ENCODE measurements at regions not wholly inside any gene's neighbourhood (a gene's known extent, or its start where the extent isn't known, plus 50 kb on each side); places are given as distances from the start of the nearest gene placed in this dataset.
"Not testable (repeated sequence)": the region's sequence is repeated elsewhere in the genome, so short reads cannot be mapped to it uniquely, and the experiment has no call there.

DNA sequence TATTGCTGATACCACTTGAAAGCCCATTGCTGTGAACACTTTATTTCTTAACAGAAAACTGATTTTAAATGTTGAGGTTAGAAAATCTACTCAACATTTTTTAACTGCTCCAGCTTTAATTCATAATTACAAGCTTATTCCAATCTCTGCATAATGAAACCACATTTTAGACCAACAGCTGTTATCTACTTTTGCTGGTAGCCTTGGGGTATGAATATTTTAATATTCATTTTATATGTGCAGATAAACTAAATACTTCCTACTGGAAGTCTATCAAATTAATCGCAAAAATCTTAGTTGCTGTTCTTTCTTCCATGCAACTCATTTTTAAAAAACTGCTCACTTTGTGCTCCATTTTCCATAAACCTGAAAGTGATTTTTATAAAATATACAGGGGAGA is 189.3 kb upstream of the SLC35B3 start:
- DNase-seq (ENCODE audit: low read depth in 2 of 2), result no peak

DNA sequence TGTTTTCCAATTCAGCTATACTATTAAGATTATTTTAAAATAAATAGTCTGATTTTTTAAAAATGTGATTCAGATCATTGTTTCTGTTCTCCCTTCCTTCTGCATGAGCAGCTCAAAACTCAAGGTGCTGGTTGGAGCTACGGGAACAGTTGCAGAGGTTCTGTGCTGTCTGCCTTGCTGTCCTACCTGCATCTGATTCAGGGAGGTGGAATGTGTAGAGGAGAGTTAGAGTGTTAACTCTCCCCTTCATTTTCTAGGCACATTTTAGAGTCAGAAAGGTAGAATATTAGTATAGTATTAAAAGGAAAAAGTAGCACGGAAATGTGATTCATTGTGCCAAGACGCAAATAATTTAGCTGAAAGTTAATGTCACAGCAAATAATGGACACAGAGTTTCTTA is 188.1 kb upstream of the SLC35B3 start:
- DNase-seq (ENCODE audit: low read depth in 2 of 2), result no peak

DNA sequence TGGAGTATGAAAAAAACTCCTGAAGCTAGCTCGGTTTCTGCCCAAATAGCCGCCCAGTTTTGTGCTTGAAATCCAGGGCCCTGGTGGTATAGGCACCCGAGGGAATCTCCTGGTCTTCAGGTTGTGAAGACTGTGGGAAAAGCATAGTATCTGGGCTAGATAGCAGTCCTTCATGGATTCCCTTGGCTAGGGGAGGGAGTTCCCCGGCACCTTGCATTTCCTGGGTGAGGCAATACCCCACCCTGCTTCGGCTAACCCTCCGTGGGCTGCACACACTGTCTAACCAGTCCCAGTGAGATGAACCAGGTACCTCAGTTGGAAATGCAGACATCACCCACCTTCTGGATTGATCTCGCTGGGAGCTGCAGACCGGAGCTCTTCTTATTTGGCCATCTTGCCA is 184.5 kb upstream of the SLC35B3 start:
- no peak for DNase-seq (ENCODE audit: low read depth in 2 of 2)

DNA sequence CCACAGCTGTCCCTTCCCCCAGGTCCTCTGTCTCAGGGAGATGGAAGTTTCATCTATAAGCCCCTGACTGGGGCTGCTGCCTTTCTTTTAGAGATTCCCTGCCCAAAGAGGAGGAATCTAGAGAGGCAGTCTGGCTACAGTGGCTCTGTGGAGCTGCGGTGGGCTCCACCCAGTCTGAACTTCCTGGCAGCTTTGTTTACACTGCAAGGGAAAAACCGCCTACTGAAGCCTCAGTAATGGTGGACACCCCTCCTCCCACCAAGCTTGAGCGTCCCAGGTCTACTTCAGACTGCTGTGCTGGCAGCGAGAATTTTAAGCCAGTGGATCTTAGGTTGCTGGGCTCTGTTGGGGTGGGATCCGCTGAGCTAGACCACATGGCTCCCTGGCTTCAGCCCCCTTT is 184.1 kb upstream of the SLC35B3 start:
- DNase-seq (ENCODE audit: low read depth in 2 of 2), result not testable (repeated sequence)

DNA sequence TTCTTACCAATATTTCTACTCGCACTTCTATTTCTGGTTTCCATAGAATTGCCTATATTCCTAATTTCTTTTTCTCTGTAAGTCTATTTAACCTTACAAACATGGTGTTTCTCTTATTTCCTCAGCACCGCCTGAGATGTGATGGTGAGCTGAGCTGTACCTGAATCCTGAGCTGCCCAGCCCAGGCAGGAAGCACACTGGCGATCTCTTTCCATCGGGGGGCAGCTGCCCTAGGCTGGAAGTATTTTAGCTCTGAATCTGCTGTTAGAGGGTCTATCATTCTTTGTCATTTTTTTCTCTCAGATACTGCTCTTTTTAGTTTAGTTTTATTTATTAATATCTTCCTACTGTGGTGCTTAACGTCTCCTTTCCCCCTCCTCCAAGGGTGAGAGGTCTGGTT is 173.4 kb upstream of the SLC35B3 start:
- no peak for DNase-seq (ENCODE audit: low read depth in 2 of 2)

DNA sequence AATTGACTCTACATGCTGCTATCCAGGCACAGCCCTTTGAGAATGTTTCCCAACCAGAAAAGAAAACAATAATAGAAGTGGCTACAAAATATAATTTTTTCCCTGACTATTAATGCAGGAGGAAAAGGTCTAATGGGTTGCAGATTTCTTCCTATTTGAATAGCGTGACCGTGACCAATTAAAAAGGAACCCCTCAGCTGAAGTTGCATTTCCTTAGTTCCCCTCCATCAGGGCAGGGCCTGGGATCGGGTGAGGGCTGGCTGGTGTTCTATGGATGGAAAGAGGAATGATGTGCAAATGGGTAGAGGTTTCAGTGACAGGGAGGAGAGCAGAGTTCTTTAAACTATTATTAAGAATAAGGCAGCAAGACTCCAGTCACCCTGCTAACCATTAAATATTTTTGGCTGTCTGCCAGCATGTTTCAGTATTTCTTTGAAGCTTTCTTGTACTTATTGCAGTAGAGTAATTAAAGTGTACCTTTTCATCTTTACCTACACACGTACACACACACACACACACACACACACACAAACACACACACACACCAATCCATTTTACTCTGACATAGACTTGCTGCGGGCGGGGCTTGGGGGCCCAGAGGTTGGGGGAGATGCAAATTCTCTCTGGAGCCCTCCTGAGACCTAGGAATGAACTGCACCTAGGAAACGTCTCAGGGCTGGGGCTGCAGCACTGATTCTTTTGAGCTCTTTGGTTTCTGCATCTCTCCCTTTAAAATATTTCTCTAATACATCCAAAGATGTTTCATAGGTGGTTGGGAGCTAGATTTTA is 154.8 kb upstream of the SLC35B3 start:
- no peak for DNase-seq (ENCODE audit: low read depth in 2 of 2)

DNA sequence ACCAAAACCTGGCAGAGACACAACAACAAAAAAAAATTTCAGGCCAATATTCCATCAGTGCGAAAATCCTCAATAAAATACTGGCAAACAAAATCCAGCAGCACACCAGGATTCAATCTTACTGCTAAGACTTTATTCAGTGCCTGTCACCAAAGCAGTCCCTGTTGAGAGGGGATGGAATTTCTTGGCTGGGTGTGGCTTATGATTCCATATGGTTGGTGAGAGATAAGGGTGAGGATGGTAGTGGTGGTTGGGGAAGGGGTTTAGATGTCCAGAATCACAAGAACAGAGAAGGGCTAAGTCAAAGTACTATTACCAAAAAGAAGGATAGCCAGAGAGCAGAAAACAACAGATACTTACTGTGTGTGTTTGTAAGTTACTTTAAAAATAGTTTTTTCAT is 152.8 kb upstream of the SLC35B3 start:
- no peak for DNase-seq (ENCODE audit: low read depth in 2 of 2)

DNA sequence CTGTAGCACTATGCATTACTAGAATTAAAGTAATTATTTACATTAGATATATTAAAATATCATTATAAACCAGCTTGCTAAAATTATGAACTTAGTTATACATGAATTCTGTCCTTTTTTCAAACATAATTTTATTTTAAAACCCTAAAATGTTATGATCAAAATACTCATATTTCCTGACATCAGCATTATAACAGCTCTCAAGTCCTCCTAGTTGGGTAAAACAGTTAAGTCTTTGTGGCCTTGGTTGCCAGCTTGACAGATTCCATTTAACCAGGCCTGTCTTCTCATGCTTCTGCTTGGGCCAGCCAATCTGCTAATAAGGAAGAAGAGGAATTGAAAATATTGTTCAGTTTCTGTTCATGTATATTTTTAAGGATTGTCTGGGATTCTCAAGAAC is 147.9 kb upstream of the SLC35B3 start:
- DNase-seq (ENCODE audit: low read depth in 2 of 2), result no peak

DNA sequence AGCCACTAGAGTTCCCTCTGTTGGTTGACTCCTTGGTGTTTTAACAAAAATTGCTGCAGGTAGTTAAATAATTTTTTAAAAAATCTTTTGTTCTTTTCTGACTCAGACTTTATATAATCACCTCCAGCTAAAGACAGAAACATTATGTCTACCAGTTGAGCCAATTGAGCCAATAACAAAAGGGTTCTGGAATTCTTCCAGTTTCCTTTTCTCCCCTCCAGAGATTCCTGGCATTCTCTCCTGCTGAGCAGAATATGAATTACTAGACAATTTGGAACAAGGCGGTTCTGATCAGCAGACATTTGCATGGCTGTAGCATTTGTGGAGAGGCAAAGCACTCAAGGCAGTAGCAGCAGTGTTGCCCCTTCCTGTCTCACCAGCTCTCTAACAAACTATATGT is 144.0 kb upstream of the SLC35B3 start:
- no peak for DNase-seq (ENCODE audit: low read depth in 2 of 2)

DNA sequence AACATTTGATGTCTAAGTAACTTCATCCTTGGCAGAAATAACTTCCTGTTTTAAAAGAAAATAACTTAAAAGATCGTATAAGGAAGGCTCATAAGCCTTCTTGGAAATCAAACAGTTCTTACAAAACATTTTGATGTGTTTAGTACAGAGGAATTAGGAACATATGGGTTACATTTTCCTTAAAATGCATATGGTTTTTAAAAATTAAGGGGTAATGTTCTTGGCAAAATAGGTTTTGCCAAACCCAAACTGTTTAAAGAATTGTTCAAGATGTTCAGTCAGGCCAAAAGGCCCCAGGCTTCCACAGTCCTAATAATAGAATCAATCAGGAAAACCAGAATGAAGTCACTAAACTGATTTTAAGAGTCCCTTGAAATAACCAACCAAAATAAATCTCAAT is 142.7 kb upstream of the SLC35B3 start:
- DNase-seq (ENCODE audit: low read depth in 2 of 2), result no peak

DNA sequence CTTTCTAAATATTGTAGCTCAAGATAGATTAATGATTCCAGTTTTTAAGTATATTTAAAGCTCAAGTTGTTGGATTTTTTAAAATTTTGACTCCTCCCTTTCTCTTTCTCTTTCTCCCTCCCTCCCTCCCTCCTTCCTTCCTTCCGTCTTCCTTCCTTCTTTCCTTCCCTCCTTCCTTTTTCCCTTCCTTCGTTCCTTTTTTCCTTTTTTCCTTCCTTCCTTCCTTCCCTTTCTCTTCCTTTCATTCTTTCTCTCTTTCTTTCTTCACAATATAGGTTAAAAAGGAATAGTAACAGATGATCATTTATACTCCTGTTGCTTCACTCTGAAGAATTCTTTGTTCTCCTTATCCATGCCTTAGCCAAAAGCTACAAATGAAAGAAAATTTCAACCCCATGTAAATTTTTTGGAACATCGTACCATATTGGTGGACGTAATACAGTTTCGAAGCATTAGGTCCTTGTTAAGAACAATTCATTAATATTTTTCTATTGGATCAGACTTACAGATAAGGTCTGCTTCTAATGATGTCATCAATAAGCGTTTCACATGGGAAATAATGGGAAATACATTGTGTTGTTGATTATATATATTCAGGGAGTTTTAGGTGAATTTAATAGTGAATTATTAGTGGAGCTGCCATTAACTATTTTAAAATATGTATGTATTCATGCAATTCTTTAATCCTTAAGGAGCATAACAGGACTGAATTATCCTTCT is 139.6 kb upstream of the SLC35B3 start:
- no peak for DNase-seq (ENCODE audit: low read depth in 2 of 2)

DNA sequence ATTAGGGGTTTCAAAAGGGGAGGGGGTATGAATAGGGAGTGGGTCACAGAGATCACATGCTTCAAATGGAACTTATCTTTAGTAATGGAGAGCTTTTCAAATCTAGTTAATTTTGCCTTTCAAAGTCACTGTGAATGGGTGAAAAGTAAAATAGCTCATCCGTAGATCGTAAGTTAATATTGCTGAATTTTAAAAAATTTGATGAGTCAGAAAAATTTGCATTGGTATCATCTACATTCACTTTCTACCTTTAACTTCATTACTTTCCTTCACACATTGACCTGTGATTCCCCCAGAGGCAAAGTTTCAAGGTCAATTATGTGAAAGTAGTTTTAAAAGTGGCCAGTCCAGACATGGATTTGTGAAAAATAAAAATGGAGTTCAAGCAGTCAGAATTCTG is 139.0 kb upstream of the SLC35B3 start:
- DNase-seq (ENCODE audit: low read depth in 2 of 2), result no peak

DNA sequence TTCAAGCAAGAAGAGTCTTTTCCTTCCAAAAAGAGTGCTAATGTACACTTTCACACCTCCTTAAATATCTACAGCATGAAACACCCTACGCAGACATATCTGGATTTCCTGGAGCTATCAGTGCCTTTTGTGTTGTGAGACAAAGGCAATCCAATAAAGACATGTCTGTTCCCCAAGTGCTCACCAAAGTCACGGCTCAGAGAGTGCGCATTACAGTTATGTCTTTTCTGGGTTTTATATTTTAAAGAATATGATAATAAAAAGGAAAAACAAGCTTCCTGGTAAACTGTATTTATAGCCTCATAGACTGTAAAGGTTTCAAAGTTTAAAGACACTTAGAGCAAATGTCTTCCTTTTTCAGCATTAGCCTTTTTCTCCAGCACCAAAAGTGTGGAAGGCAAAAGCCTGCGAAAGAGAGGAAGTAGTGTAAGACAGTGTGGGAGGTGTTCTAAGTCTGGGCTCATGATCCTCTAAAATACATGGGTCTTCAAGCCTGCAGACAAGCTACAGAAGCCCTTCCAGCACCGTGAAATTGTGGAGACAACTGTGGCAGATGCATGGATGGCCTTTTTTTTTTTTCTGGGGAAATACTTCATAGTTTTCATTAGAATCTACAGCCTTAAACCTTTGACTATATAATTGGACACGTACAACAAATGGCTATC is 135.0 kb upstream of the SLC35B3 start:
- no peak for DNase-seq (ENCODE audit: low read depth in 2 of 2)

DNA sequence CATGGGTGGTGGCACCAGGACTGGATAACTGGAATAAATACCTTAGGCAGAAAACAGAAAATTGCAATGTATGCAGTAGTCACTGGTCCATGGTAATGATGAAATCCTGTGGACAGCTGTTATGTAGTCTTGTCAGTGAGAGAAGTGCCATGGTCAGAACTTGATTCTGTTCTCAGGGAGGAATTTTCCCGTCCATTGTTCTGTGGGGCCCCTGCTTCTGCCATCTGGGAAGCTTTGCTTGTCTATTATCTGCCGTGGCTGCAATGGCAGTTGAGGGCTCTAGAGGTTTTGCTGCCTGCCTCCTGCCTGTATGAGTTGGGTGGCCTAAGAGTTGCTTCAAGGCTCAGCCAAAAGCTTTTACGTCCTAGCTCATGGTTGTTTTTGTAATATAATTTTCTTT is 126.8 kb upstream of the SLC35B3 start:
- DNase-seq (ENCODE audit: low read depth in 2 of 2), result no peak

DNA sequence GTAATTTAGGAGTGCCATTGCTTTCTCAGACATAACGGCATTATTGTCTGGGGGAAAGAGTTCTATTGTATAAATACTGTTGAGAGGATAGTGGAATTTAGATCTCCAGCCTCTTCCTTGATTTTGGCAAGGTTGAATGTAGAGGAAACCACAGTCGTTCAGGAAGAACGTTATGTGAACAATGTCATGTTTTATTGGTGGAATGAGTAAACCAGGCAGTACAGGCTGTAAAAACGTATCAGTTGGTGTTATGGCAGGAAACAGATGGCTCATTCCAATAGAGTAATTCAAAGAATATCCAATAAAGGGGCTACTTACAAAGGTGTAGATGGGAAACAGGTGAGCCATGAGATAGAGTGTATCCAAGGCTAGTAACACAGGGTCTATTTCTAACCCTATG is 123.6 kb upstream of the SLC35B3 start:
- peak in 1 of 2 donors; percentile 1 for DNase-seq (ENCODE audit: low read depth in 2 of 2)

DNA sequence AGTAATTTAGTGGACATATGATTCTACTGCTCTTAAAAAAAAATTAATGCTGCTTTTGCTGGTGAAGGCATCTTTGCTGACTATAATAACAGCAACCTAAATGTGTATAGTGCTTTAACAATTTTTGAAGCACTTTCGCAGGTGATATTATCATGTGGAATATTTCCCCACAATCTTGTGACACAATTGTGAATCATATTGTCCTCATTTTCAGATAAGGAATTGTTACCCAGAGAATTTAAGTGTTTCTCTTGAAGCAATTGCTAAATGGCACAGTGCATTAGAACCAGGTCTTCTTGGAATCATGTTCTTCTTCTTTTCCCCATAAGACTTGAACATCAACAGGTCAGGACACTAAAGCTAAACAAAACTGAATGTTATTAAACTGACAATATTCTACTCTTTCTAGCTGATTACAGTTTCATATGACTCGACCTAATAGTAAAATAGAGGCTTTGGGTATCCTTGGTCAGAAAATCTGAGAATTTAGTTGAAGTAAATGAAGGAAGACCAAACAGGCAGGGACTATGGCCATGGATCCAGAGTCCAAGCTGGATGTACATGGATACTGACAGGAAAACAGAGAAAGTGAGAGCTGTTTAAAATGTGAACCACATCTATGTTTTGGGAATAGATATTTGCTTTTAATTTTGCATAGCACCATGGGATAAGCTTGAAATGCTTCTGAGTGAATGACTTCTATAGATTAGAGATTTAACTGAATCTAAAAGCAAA is 121.8 kb upstream of the SLC35B3 start:
- no peak for DNase-seq (ENCODE audit: low read depth in 2 of 2)

DNA sequence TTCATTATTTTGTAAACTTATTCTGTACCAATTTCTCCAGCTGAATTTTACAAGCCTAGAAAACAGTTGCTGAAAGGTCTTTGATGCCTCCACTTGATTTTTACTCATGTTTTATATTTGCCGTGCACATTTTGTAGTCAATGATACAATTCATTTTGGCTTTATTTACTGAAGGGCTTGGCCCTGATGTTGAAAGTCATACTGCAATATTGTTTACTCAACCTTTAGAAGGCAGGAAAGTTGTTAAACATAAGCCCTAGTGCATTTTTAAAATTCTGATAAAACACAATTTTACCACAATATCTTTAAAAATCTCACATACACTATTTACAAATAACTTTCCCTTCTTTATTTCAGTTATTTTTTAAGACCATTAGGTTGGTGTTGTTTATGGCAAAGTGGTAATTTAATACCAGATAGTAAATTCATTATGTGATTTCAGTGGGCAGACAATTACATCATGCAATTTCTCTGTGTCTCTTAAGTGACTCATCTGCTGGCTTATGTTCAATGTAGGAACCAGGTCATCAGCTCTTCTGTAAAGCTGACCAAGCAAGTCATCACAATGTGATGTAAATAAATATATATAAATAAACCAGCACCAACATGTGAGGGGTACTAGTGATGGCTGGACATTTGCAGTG is 121.1 kb upstream of the SLC35B3 start:
- peak; percentile 0 to 2 for DNase-seq (ENCODE audit: low read depth in 2 of 2)

DNA sequence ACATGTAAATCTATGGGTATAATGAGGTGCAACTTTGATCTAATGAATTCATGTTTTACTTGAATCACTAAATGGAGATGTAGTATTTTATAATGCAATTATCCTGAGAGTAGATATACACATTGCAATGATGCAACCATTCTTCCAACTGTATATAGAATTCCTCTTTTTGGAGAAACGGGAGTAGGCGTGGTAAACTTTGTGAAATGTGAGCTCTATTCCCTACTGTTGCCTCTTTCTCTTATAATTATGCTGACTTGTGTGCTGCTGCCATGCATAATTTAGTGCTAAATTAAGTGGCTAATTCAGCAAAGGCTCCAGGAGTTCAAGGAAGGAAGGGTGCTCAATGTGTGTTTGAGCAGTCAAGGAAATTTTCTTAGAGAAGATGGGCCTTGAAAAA is 116.6 kb upstream of the SLC35B3 start:
- no peak for DNase-seq (ENCODE audit: low read depth in 2 of 2)

DNA sequence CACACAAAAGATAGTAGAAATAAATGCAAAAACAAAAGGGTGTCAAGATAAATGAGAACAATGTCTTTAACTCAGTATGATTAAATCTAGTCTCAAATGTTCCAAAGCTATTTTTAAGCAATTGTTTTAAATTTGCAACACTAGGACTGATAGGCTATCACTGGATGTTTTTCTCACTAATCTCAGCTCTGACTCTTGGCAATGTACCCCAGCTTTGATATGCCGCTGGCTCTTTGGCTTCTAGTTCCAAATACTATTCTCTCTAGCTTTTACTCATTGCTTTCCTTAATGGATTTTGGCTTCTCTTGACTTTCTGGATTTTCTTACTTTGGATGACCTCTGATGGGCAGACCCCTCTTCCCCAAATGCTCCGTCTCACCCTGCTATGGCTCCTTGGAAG is 116.0 kb upstream of the SLC35B3 start:
- no peak for DNase-seq (ENCODE audit: low read depth in 2 of 2)

DNA sequence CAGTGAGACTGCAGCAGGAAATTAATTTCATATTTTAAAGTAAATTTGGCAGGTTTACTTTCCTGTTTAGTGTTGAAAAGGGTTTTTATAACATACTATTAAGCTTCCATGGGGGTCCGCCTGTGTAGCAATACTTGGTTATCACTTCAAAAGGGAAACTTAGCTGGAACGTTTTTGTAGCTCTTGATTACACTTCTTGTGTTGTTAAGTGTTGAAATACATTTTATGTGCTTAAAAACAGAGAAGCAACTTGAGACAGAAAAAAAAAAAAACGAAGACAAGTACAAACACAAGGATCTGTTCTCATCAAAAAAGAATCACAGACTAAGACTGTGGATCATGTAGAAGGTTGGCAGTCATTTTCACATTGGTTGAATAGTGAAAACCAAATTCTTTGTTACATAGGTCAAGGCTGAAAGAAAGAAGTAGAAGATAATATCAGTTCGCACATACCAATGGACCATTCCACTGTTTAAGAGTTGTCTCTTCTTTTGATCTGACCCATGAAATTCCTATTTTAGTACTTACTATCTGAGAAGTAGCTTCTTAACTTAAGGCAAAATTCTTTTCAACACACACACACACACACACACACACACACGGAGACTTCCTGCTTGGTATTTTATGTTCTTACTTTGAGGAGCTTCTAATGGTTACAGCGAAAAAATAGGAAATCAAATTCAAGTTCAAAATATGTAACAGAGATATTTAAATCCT is 113.9 kb upstream of the SLC35B3 start:
- DNase-seq (ENCODE audit: low read depth in 2 of 2), result no peak

DNA sequence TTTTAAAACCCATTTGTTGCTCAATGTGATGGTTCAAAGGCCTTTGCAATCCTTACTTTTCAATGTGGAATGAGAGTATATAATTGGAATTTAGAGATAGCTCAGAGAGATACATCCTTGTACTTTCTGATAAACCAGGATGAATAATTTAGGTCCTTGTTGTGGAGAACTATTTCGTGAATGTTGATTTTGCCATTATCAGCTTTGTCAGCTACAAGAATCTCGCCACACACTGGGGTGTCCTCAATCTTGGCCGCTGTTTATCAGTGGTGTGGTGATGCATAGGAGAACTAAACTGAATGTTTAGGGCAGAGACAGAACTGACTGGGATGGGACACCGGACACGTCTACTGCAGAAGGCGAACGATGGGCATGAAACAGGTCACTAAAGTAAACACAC is 111.2 kb upstream of the SLC35B3 start:
- DNase-seq (ENCODE audit: low read depth in 2 of 2), result no peak

All from dermis microvascular lymphatic vessel endothelial cell (primary cell).